Breast epithelium (tissue), 4 donors: ENCODE measurements at regions not wholly inside any gene's neighbourhood (a gene's known extent, or its start where the extent isn't known, plus 50 kb on each side); places are given as distances from the start of the nearest gene placed in this dataset.
"Not testable (repeated sequence)": the region's sequence is repeated elsewhere in the genome, so short reads cannot be mapped to it uniquely, and the experiment has no call there.

ENCODE experiments used
- DNase-seq, 2 donors: peaks; one replicate each; pipeline ENCODE4 v3.0.0-alpha.2; 2019; ENCODE audit warnings: low spot score in 2 of 2
- H3K27ac ChIP-seq, 2 donors: fragments of 200-600 bp; sonication (generic) in 1 of 2; one replicate each; pipeline ENCODE4 v1.5.1; 2016 to 2019; ENCODE audit warnings: mild to moderate bottlenecking in 1 of 2
- H3K27me3 ChIP-seq, 2 donors: fragments of 200-600 bp; sonication (generic) in 1 of 2; one replicate each; pipeline versions ENCODE4 v1.5.1 to v1.6.0; 2017 to 2019; ENCODE audit warnings: control low read depth in 1 of 2, mild to moderate bottlenecking in 1 of 2
- H3K36me3 ChIP-seq: fragments of 200-600 bp; one replicate; pipeline ENCODE4 v1.5.1; 2019
- H3K4me1 ChIP-seq, 2 donors: fragments of 200-600 bp; sonication (generic); one replicate each; pipeline ENCODE4 v1.5.1; 2016 to 2019; ENCODE audit warnings: control low read depth in 1 of 2
- H3K4me3 ChIP-seq, 3 donors: fragments of 200-600 bp; sonication (generic); 1 replicate in 2 of 3; 2 replicates in 1 of 3; pipeline ENCODE4 v1.5.1; 2016 to 2019; ENCODE audit warnings: mild to moderate bottlenecking in 3 of 3, moderate library complexity in 2 of 3
- H3K9me3 ChIP-seq, 2 donors: fragments of 200-600 bp; sonication (generic) in 1 of 2; one replicate each; pipeline ENCODE4 v1.5.1; 2016 to 2019; ENCODE audit warnings: control low read depth in 1 of 2
- CTCF ChIP-seq, 3 donors: fragments of 450-650 bp; IDR thresholded peaks; one replicate each; pipeline ENCODE4 v1.5.1; 2016 to 2017; ENCODE audit warnings: antibody characterized with exemption in 3 of 3, mild to moderate bottlenecking in 3 of 3, moderate library complexity in 3 of 3
- POLR2A ChIP-seq: fragments of 450-650 bp; IDR thresholded peaks from one replicate; pipeline ENCODE4 v1.6.1; 2016; ENCODE audit warnings: antibody characterized with exemption, mild to moderate bottlenecking, moderate library complexity
- POLR2AphosphoS5 ChIP-seq, 3 donors: sonication (generic); formaldehyde crosslinking; IDR thresholded peaks; one replicate each; pipeline ENCODE4 v1.6.1; 2017; ENCODE audit warnings: antibody characterized with exemption in 3 of 3
- intact Hi-C: fragments of 100-400 bp; cut with DNase I; formaldehyde crosslinking; loops from one replicate; pipeline ENCODE4 v1.15.1; 2023; ENCODE audit warnings: low total_unique reads

GRCh38 chr10:121327727-121328126 lies 270.5 kb downstream of the FGFR2 start:
- no peak for DNase-seq
- Histone ChIP-seq H3K27me3 (no peaks in the 10 kb centered on the region), H3K9me3 (no peaks in the 10 kb centered on the region), H3K36me3 (no peaks in the 10 kb centered on the region), H3K27ac (no peak overlapping the region), H3K4me3 (no peak overlapping the region), H3K4me1 (no peaks in the 10 kb centered on the region)
- intact Hi-C loops: no loop called here
- no peak for TF ChIP-seq CTCF (IDR thresholded peaks at IDR 0.05)
- no peak for TF ChIP-seq POLR2AphosphoS5 (IDR thresholded peaks at IDR 0.05)
- no peak for TF ChIP-seq POLR2A

- H3K4me1 ChIP-seq, intact Hi-C loops, DNase-seq, H3K27ac ChIP-seq, H3K27me3 ChIP-seq, H3K9me3 ChIP-seq, H3K4me3 ChIP-seq, H3K36me3 ChIP-seq: not testable (repeated sequence)
Measured at GRCh38 chr10:121329631-121330030, 268.6 kb downstream of the FGFR2 start.

DNA sequence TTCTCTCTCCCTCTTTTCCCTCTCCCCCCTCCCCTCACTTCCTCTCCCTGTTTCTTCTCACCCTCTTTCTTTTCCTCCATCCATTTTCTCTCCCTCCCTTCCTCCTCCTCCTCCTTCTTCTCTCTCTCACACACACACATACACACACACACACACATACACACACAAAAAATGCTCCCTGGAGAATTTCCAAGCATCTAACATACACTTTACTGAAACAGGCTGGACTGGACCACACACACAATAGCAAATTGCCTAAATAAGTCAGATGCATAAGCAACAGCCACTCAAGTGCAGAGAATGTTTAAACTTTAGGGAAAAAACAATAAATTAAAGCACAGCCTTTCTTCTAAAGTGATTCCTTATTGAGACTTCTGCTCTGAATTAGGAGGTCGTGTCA lies 267.7 kb downstream of the FGFR2 start:
- intact Hi-C loops: no loop called here

GRCh38 chr10:121332353-121332752 lies 265.9 kb downstream of the FGFR2 start:
- Histone ChIP-seq H3K27me3 (no peaks in the 10 kb centered on the region), H3K36me3 (no peaks in the 10 kb centered on the region), H3K4me1 (no peaks in the 10 kb centered on the region), H3K4me3 (no peak overlapping the region), H3K27ac (no peak overlapping the region), H3K9me3 (no peaks in the 10 kb centered on the region)
- TF ChIP-seq POLR2A (no peak), POLR2AphosphoS5 (IDR thresholded peaks at IDR 0.05) (no peak), CTCF (IDR thresholded peaks at IDR 0.05) (no peak)
- intact Hi-C loops: no loop called here
- no peak for DNase-seq

More for the DNA sequence above, 267.7 kb downstream of the FGFR2 start:
- H3K36me3 ChIP-seq: no peaks in the 10 kb centered on the region
- no peak for DNase-seq
- H3K27me3 ChIP-seq: no peaks in the 10 kb centered on the region
- H3K27ac ChIP-seq: no peak overlapping the region
- H3K9me3 ChIP-seq: no peaks in the 10 kb centered on the region
- TF ChIP-seq CTCF (IDR thresholded peaks at IDR 0.05) (no peak), POLR2A (no peak), POLR2AphosphoS5 (IDR thresholded peaks at IDR 0.05) (no peak)
- no peaks in the 10 kb centered on the region for H3K4me1 ChIP-seq
- no peak overlapping the region for H3K4me3 ChIP-seq

GRCh38 chr10:121332829-121333765 lies 265.1 kb downstream of the FGFR2 start:
- Histone ChIP-seq H3K4me3 (no peak overlapping the region), H3K27ac (no peak overlapping the region), H3K4me1 (no peaks in the 10 kb centered on the region), H3K27me3 (no peaks in the 10 kb centered on the region), H3K36me3 (no peaks in the 10 kb centered on the region), H3K9me3 (no peaks in the 10 kb centered on the region)
- intact Hi-C loops: no loop called here
- no peak for DNase-seq
- TF ChIP-seq CTCF (IDR thresholded peaks at IDR 0.05) (no peak), POLR2A (no peak), POLR2AphosphoS5 (IDR thresholded peaks at IDR 0.05) (no peak)
